Liver (tissue), 3 donors: ENCODE measurements at regions not wholly inside any gene's neighbourhood (a gene's known extent, or its start where the extent isn't known, plus 50 kb on each side); places are given as distances from the start of the nearest gene placed in this dataset.

Source experiments
- ATF3 ChIP-seq: IDR thresholded peaks from 2 replicates; pipeline ENCODE4 v1.6.1; 2016; ENCODE audit warnings: antibody characterized with exemption
- CTCF ChIP-seq: fragments of 150-350 bp; IDR thresholded peaks from 2 replicates; pipeline ENCODE4 v1.5.1; 2017; ENCODE audit warnings: improper control_type of control experiment, low read depth, low read length; ENCODE audit not compliant: missing input control
- EGR1 ChIP-seq, 2 donors: IDR thresholded peaks; 2 replicates each; pipeline ENCODE4 v1.6.1; 2016 to 2018; ENCODE audit warnings: antibody characterized with exemption in 2 of 2, low read depth in 2 of 2
- GABPA ChIP-seq, 2 donors: IDR thresholded peaks in 1 of 2; conservative IDR thresholded peaks in 1 of 2; 2 replicates each; pipeline ENCODE4 v1.6.1; 2016; ENCODE audit warnings: antibody characterized with exemption in 2 of 2, mild to moderate bottlenecking in 1 of 2, moderate library complexity in 1 of 2
- JUND ChIP-seq, 2 donors: IDR thresholded peaks; 2 replicates each; pipeline ENCODE4 v1.6.1; 2016; ENCODE audit warnings: antibody characterized with exemption in 2 of 2
- MAX ChIP-seq: IDR thresholded peaks from 2 replicates; pipeline ENCODE4 v1.6.1; 2016; ENCODE audit warnings: antibody characterized with exemption
- REST ChIP-seq: IDR thresholded peaks from 2 replicates; pipeline ENCODE4 v1.6.1; 2016; ENCODE audit warnings: antibody characterized with exemption, mild to moderate bottlenecking
- TAF1 ChIP-seq: conservative IDR thresholded peaks from 2 replicates; pipeline ENCODE4 v1.6.1; 2016; ENCODE audit warnings: antibody characterized with exemption, mild to moderate bottlenecking
- donor health status: healthy.
- donor health status: healthy.

- no peak for TF ChIP-seq CTCF
- no peak for TF ChIP-seq JUND (IDR thresholded peaks at IDR 0.05)
- no peak for TF ChIP-seq REST
- TF ChIP-seq EGR1 (IDR thresholded peaks at IDR 0.05; ENCODE audit: low read depth in 2 of 2): no peak
- no peak for TF ChIP-seq TAF1
- TF ChIP-seq MAX: no peak
- no peak for TF ChIP-seq GABPA (IDR thresholded peaks at IDR 0.05 in 1 of 2, conservative IDR thresholded peaks at IDR 0.05 in 1 of 2)
- TF ChIP-seq ATF3: no peak
Observed at GRCh38 chr14:85198001-85198400, 331.9 kb upstream of the FLRT2 start.
